Caco-2 (cell line): ENCODE measurements at regions not wholly inside any gene's neighbourhood (a gene's known extent, or its start where the extent isn't known, plus 50 kb on each side); places are given as distances from the start of the nearest gene placed in this dataset.
A peak's percentile ranks its signal among the peaks of the same experiment; 100 is the strongest.

ENCODE experiments used
- BruUV-seq: library from RNA; stranded (reverse); fragments of 400-500 nt; replicated peaks from 2 replicates; lab custom pipeline; 2021; lab: Mats Ljungman, UMichigan
- CTCF ChIA-PET: fragments of 300-600 bp; sonication (Branson Sonifier 250); formaldehyde crosslinking; loops from one replicate; lab custom pipeline; 2022; ENCODE audit warnings: antibody characterized with exemption; lab: Charles Lee
- POLR2A ChIA-PET: fragments of 300-600 bp; sonication (Branson Sonifier 250); formaldehyde crosslinking; loops from one replicate; lab custom pipeline; 2022; ENCODE audit warnings: antibody characterized with exemption; lab: Charles Lee
- DNase-seq, 2 experiments: peaks; one replicate each; pipeline versions ENCODE4 v3.0.0 to v3.0.0-alpha.2; 2020 to 2022
- H3K27me3 ChIP-seq: replicated peaks from 2 replicates; pipeline ENCODE4 v1.6.0; 2011; ENCODE audit warnings: low read length; ENCODE audit not compliant: control insufficient read depth, insufficient read depth
- H3K36me3 ChIP-seq: 2 replicates; pipeline ENCODE4 v1.5.1; 2011; ENCODE audit warnings: low read length; ENCODE audit not compliant: control insufficient read depth, insufficient read depth
- H3K4me1 ChIP-seq: fragments of 250-450 bp; sonication (Bioruptor Pico); 2 replicates; pipeline ENCODE4 v1.5.1; 2020; ENCODE audit warnings: mild to moderate bottlenecking
- H3K4me3 ChIP-seq: 2 replicates; pipeline ENCODE4 v1.5.1; 2011; ENCODE audit warnings: low read depth, mild to moderate bottlenecking, control low read depth, low read length
- H3K9me3 ChIP-seq: fragments of 250-450 bp; sonication (Bioruptor Pico); 2 replicates; pipeline ENCODE4 v1.5.1; 2020; ENCODE audit warnings: mild to moderate bottlenecking, moderate library complexity
- H3K27ac Mint-ChIP-seq: one replicate; pipeline ENCODE4 v1.8.0; 2022; ENCODE audit warnings: mixed read lengths; ENCODE audit not compliant: unreplicated experiment
- H3K27me3 Mint-ChIP-seq: one replicate; pipeline ENCODE4 v1.8.0; 2022; ENCODE audit warnings: mixed read lengths; ENCODE audit not compliant: insufficient read depth, unreplicated experiment
- H3K36me3 Mint-ChIP-seq: one replicate; pipeline ENCODE4 v1.8.0; 2022; ENCODE audit warnings: mild to moderate bottlenecking, mixed read lengths; ENCODE audit not compliant: insufficient read depth, unreplicated experiment
- H3K4me1 Mint-ChIP-seq: one replicate; pipeline ENCODE4 v1.8.0; 2022; ENCODE audit warnings: low read depth, mixed read lengths; ENCODE audit not compliant: unreplicated experiment
- H3K4me3 Mint-ChIP-seq: one replicate; pipeline ENCODE4 v1.8.0; 2022; ENCODE audit warnings: mild to moderate bottlenecking, moderate library complexity, mixed read lengths; ENCODE audit not compliant: unreplicated experiment
- H3K9me3 Mint-ChIP-seq: one replicate; pipeline ENCODE4 v1.8.0; 2022; ENCODE audit warnings: mixed read lengths; ENCODE audit not compliant: unreplicated experiment
- CTCF ChIP-seq, 2 experiments: fragments of 200-600 bp in 1 of 2; IDR thresholded peaks; 1 replicate in 1 of 2; 2 replicates in 1 of 2; pipeline versions ENCODE4 v1.5.1 to v1.8.0; 2011 to 2022; ENCODE audit warnings: antibody characterized with exemption in 1 of 2, control low read depth in 1 of 2, inconsistent platforms in 1 of 2, low read depth in 1 of 2, low read length in 1 of 2, mild to moderate bottlenecking in 1 of 2, moderate library complexity in 1 of 2; ENCODE audit not compliant: insufficient read depth in 1 of 2, severe bottlenecking in 1 of 2, unreplicated experiment in 1 of 2
- intact Hi-C: fragments of 100-400 bp; cut with micrococcal nuclease; formaldehyde crosslinking; loops from one replicate; pipeline ENCODE4 v1.10.0; 2022; ENCODE audit not compliant: unreplicated experiment

GRCh38 chr9:97747201-97747965, 50.2 kb upstream of the XPA start:
- Mint-ChIP-seq H3K4me3 (peak overlapping the region; percentile 71), H3K9me3 (peaks cover under 1% of the 10 kb centered on the region), H3K36me3 (peaks cover 22% of the 10 kb centered on the region), H3K27me3 (no peaks in the 10 kb centered on the region), H3K27ac (peak overlapping the region; percentile 85), H3K4me1 (peaks cover 65% of the 10 kb centered on the region)
- ChIA-PET CTCF (interaction anchor here (0.8 to 1.5 kb wide), 4 partner anchors 9 to 34 kb away, joined by 3 to 4 read pairs (median 4); no protein-coding TSS in a partner anchor), POLR2A (interaction anchor here (0.5 to 1.5 kb wide), 6 partner anchors 13 to 84 kb away, joined by 3 to 9 read pairs (median 4); partner anchors contain the start of gene XPA)
- peak; percentile 84 to 88 for DNase-seq
- Histone ChIP-seq H3K4me3 (no peak overlapping the region), H3K36me3 (no peaks in the 10 kb centered on the region), H3K9me3 (peaks cover 7% of the 10 kb centered on the region; the same call in 1 of the 2 replicates), H3K27me3 (no peaks in the 10 kb centered on the region), H3K4me1 (peaks cover 81% of the 10 kb centered on the region)
- no peak for TF ChIP-seq CTCF (IDR thresholded peaks at IDR 0.05; ENCODE audit: insufficient read depth in 1 of 2, low read depth in 1 of 2, low read length in 1 of 2, severe bottlenecking in 1 of 2, unreplicated experiment in 1 of 2)
- BruUV-seq: no TSS peak
- intact Hi-C loops: loop anchor here (1.0 to 2.0 kb wide), 5 partner anchors 10 to 56 kb away; no protein-coding TSS in a partner anchor

GRCh38 chr9:97748525-97748924, 51.4 kb upstream of the XPA start:
- CTCF ChIA-PET: interaction anchor here (0.8 to 1.5 kb wide), 4 partner anchors 10 to 33 kb away, joined by 3 to 4 read pairs (median 4); no protein-coding TSS in a partner anchor
- Mint-ChIP-seq H3K4me1 (peaks cover 71% of the 10 kb centered on the region), H3K36me3 (peaks cover 22% of the 10 kb centered on the region), H3K27me3 (no peaks in the 10 kb centered on the region), H3K4me3 (peak overlapping the region; percentile 71), H3K27ac (peak overlapping the region; percentile 85), H3K9me3 (no peaks in the 10 kb centered on the region)
- DNase-seq: no peak
- BruUV-seq: no TSS peak
- TF ChIP-seq CTCF (IDR thresholded peaks at IDR 0.05; ENCODE audit: insufficient read depth in 1 of 2, low read depth in 1 of 2, low read length in 1 of 2, severe bottlenecking in 1 of 2, unreplicated experiment in 1 of 2): no peak
- Histone ChIP-seq H3K27me3 (no peaks in the 10 kb centered on the region), H3K36me3 (no peaks in the 10 kb centered on the region), H3K4me3 (no peak overlapping the region), H3K9me3 (no peaks in the 10 kb centered on the region), H3K4me1 (peaks cover 92% of the 10 kb centered on the region)
- intact Hi-C loops: no loop called here
- POLR2A ChIA-PET: no interaction called here

GRCh38 chr9:97749928-97750327, 52.8 kb upstream of the XPA start:
- Mint-ChIP-seq H3K27ac (peak overlapping the region; percentile 85), H3K9me3 (no peaks in the 10 kb centered on the region), H3K27me3 (no peaks in the 10 kb centered on the region), H3K4me3 (peak overlapping the region; percentile 40), H3K4me1 (peaks cover 74% of the 10 kb centered on the region), H3K36me3 (peaks cover 19% of the 10 kb centered on the region)
- CTCF ChIA-PET: interaction anchor here (1.0 to 1.3 kb wide), 3 partner anchors 10 to 141 kb away, joined by 3 read pairs; no protein-coding TSS in a partner anchor
- POLR2A ChIA-PET: interaction anchor here (1.7 to 3.2 kb wide), 2 partner anchors 11 to 35 kb away, joined by 5 to 22 read pairs; no protein-coding TSS in a partner anchor
- no TSS peak for BruUV-seq
- Histone ChIP-seq H3K4me1 (peaks cover 89% of the 10 kb centered on the region), H3K9me3 (no peaks in the 10 kb centered on the region), H3K36me3 (no peaks in the 10 kb centered on the region), H3K27me3 (no peaks in the 10 kb centered on the region), H3K4me3 (no peak overlapping the region)
- no peak for DNase-seq
- peak in 1 of 2 experiments; percentile 3 for TF ChIP-seq CTCF (IDR thresholded peaks at IDR 0.05; ENCODE audit: insufficient read depth in 1 of 2, low read depth in 1 of 2, low read length in 1 of 2, severe bottlenecking in 1 of 2, unreplicated experiment in 1 of 2)
- intact Hi-C loops: no loop called here
